GM23248 (cell line): ENCODE measurements at regions not wholly inside any gene's neighbourhood (a gene's known extent, or its start where the extent isn't known, plus 50 kb on each side); places are given as distances from the start of the nearest gene placed in this dataset.
A peak's percentile ranks its signal among the peaks of the same experiment; 100 is the strongest.

Experiments
- DNase-seq: peaks from one replicate; pipeline ENCODE4 v3.0.0-alpha.2; 2015
- H2AFZ ChIP-seq: fragments of 200-600 bp; sonication (generic); 2 replicates; pipeline ENCODE4 v1.6.1; 2016; ENCODE audit warnings: antibody characterized with exemption
- H3F3A ChIP-seq: fragments of 200-600 bp; sonication (generic); 2 replicates; pipeline ENCODE4 v1.6.1; 2016; ENCODE audit warnings: mild to moderate bottlenecking, antibody characterized with exemption, mixed run types; ENCODE audit not compliant: insufficient read depth
- H3K27ac ChIP-seq: fragments of 200-600 bp; sonication (generic); 2 replicates; pipeline ENCODE4 v1.5.1; 2016; ENCODE audit warnings: mild to moderate bottlenecking
- H3K27me3 ChIP-seq: fragments of 200-600 bp; sonication (generic); replicated peaks from 2 replicates; pipeline ENCODE4 v1.6.1; 2016; ENCODE audit warnings: mild to moderate bottlenecking; ENCODE audit not compliant: insufficient read depth
- H3K36me3 ChIP-seq: fragments of 200-600 bp; sonication (generic); 2 replicates; pipeline ENCODE4 v1.6.1; 2016; ENCODE audit warnings: low read depth, mild to moderate bottlenecking
- H3K4me1 ChIP-seq: fragments of 200-600 bp; sonication (generic); 2 replicates; pipeline ENCODE4 v1.6.1; 2016; ENCODE audit warnings: mild to moderate bottlenecking; ENCODE audit not compliant: insufficient read depth
- H3K4me2 ChIP-seq: fragments of 200-600 bp; sonication (generic); one replicate; pipeline ENCODE4 v1.6.1; 2016; ENCODE audit warnings: mild to moderate bottlenecking; ENCODE audit not compliant: unreplicated experiment
- H3K4me3 ChIP-seq: fragments of 200-600 bp; sonication (generic); 2 replicates; pipeline ENCODE4 v1.5.1; 2016; ENCODE audit warnings: mild to moderate bottlenecking
- H3K79me2 ChIP-seq: fragments of 200-600 bp; sonication (generic); 2 replicates; pipeline ENCODE4 v1.6.1; 2016; ENCODE audit warnings: mild to moderate bottlenecking; ENCODE audit not compliant: insufficient read depth
- H3K9ac ChIP-seq: fragments of 200-600 bp; sonication (generic); 2 replicates; pipeline ENCODE4 v1.6.1; 2016; ENCODE audit warnings: mild to moderate bottlenecking
- H3K9me2 ChIP-seq: fragments of 200-600 bp; sonication (generic); 2 replicates; pipeline ENCODE4 v1.6.1; 2016; ENCODE audit warnings: mixed run types, mild to moderate bottlenecking, moderate library complexity; ENCODE audit not compliant: insufficient read depth
- H3K9me3 ChIP-seq: fragments of 200-600 bp; sonication (generic); one replicate; pipeline ENCODE4 v1.6.1; 2017; ENCODE audit warnings: low read depth
- H4K20me1 ChIP-seq: fragments of 200-600 bp; sonication (generic); 2 replicates; pipeline ENCODE4 v1.6.0; 2016; ENCODE audit not compliant: insufficient read depth
- EZH2 ChIP-seq: fragments of 200-600 bp; sonication (generic); IDR thresholded peaks from 2 replicates; pipeline ENCODE4 v1.6.1; 2018; ENCODE audit warnings: antibody characterized with exemption, mild to moderate bottlenecking; ENCODE audit not compliant: insufficient read depth, poor library complexity, severe bottlenecking
- EZH2phosphoT487 ChIP-seq: fragments of 200-600 bp; sonication (generic); IDR thresholded peaks from 2 replicates; pipeline ENCODE4 v1.6.1; 2018; ENCODE audit warnings: antibody characterized with exemption, moderate library complexity, mild to moderate bottlenecking, low read depth; ENCODE audit not compliant: insufficient read depth
- WGBS, 2 experiments: methylation state at CpG; one replicate each; pipeline ENCODE4 v1.1.6; 2015 to 2017; ENCODE audit warnings: low lambda C conversion rate in 2 of 2, low coverage in 1 of 2; ENCODE audit errors: missing lambda C conversion rate in 2 of 2; 5-methylcytosine and 5-hydroxymethylcytosine counted together
- in situ Hi-C: fragments of 300-500 bp; cut with MboI; formaldehyde crosslinking; loops from 2 replicates; pipeline ENCODE4 v1.15.0; 2020

- DNase-seq: no peak
- Histone ChIP-seq H3K79me2 (no peaks in the 10 kb centered on the region), H3K4me2 (no peak overlapping the region), H3K4me3 (no peak overlapping the region), H3K4me1 (no peaks in the 10 kb centered on the region), H4K20me1 (no peaks in the 10 kb centered on the region), H3F3A (no peaks in the 10 kb centered on the region), H3K9ac (no peak overlapping the region), H3K36me3 (no peaks in the 10 kb centered on the region), H3K27ac (no peak overlapping the region), H3K9me3 (no peaks in the 10 kb centered on the region), H3K27me3 (no peaks in the 10 kb centered on the region), H2AFZ (peak overlapping the region; percentile 21; the same call in 1 of the 2 replicates), H3K9me2 (no peaks in the 10 kb centered on the region)
- in situ Hi-C loops: no loop called here
- no peak for TF ChIP-seq EZH2phosphoT487
- TF ChIP-seq EZH2: no peak
- WGBS, 2 experiments: 94 to 95% methylated on average over 4 of the region's 4 CpGs
Measured at GRCh38 chr6:19336579-19336978, 500.6 kb upstream of the ID4 start.

- no peak for TF ChIP-seq EZH2phosphoT487
- TF ChIP-seq EZH2: no peak
- DNase-seq: no peak
- Histone ChIP-seq H3K27me3 (no peaks in the 10 kb centered on the region), H3K9me3 (no peaks in the 10 kb centered on the region), H3K4me3 (no peak overlapping the region), H3K9ac (no peak overlapping the region), H3K9me2 (no peaks in the 10 kb centered on the region), H3F3A (no peaks in the 10 kb centered on the region), H3K4me1 (no peaks in the 10 kb centered on the region), H3K36me3 (no peaks in the 10 kb centered on the region), H4K20me1 (no peaks in the 10 kb centered on the region), H2AFZ (peak overlapping the region; percentile 21; the same call in 1 of the 2 replicates), H3K79me2 (no peaks in the 10 kb centered on the region), H3K4me2 (no peak overlapping the region), H3K27ac (no peak overlapping the region)
- WGBS, 2 experiments: 75 to 76% methylated on average over 5 to 6 of the region's 6 CpGs
- in situ Hi-C loops: no loop called here
Measured at GRCh38 chr6:19337101-19337500, 500.1 kb upstream of the ID4 start.

DNA sequence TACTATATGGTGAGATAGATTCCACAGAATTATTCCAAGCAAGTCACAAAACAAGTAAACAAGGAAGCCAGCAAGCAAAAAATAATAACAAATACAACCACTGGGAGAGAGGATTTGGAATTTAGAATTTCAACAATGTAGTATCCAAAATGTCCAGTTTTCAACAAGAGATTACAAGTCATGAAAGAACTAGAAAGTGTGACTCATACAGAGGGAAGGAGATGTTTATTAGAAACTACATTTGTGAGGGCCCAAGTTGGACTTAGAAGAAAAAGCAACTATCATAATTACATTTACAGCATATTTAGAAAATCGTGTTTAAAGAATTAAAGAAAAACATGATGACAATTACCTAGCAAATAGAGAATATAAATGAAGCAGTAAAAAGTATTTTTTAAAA is 494.6 kb upstream of the ID4 start:
- TF ChIP-seq EZH2phosphoT487: no peak
- no peak for TF ChIP-seq EZH2
- H3K4me3 ChIP-seq: no peak overlapping the region
- no peak overlapping the region for H3K27ac ChIP-seq
- no peaks in the 10 kb centered on the region for H3K79me2 ChIP-seq
- no peaks in the 10 kb centered on the region for H3K9me3 ChIP-seq
- in situ Hi-C loops: no loop called here
- no peaks in the 10 kb centered on the region for H3F3A ChIP-seq
- H3K27me3 ChIP-seq: no peaks in the 10 kb centered on the region
- H4K20me1 ChIP-seq: no peaks in the 10 kb centered on the region
- DNase-seq: peak; percentile 42
- H3K4me1 ChIP-seq: no peaks in the 10 kb centered on the region
- no peaks in the 10 kb centered on the region for H3K9me2 ChIP-seq
- no peak overlapping the region for H3K9ac ChIP-seq
- no peak overlapping the region for H3K4me2 ChIP-seq
- no peaks in the 10 kb centered on the region for H3K36me3 ChIP-seq
- 57 to 70% methylated on average over 1 of the region's 1 CpG for WGBS, 2 experiments
- H2AFZ ChIP-seq: no peak overlapping the region

DNA sequence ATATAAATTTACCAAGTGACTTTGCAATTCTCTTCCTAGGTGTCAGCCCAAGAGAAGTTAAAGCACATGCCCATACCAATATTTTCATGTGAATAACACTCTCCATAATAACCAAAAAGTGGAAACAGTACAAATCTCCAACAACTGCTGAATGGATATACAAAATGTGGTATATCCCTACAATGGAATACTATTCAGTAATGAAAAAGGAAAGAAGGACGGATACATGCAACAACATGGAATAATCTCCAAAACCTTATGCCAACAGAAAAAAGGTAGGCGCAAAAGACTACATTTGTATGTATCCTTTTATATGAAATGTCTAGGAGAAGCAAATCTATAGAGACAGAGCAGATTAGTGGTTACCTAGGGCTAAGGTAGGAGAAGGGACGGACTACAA is 487.7 kb upstream of the ID4 start:
- Histone ChIP-seq H3K27ac (no peak overlapping the region), H3K9ac (no peak overlapping the region), H3K4me3 (no peak overlapping the region), H3K4me2 (no peak overlapping the region), H2AFZ (no peak overlapping the region), H4K20me1 (no peaks in the 10 kb centered on the region), H3K36me3 (no peaks in the 10 kb centered on the region), H3K27me3 (no peaks in the 10 kb centered on the region), H3K9me3 (no peaks in the 10 kb centered on the region), H3F3A (no peaks in the 10 kb centered on the region), H3K79me2 (no peaks in the 10 kb centered on the region), H3K4me1 (no peaks in the 10 kb centered on the region), H3K9me2 (no peaks in the 10 kb centered on the region)
- DNase-seq: no peak
- 61 to 77% methylated on average over 3 of the region's 3 CpGs for WGBS, 2 experiments
- in situ Hi-C loops: no loop called here
- TF ChIP-seq EZH2: no peak
- TF ChIP-seq EZH2phosphoT487: no peak

- no peaks in the 10 kb centered on the region for H3K27me3 ChIP-seq
- no peak overlapping the region for H3K4me2 ChIP-seq
- 69 to 81% methylated on average over 1 of the region's 1 CpG for WGBS, 2 experiments
- TF ChIP-seq EZH2phosphoT487 (no peak), EZH2 (no peak)
- H4K20me1 ChIP-seq: no peaks in the 10 kb centered on the region
- H3K27ac ChIP-seq: no peak overlapping the region
- no peaks in the 10 kb centered on the region for H3K9me3 ChIP-seq
- H3K9ac ChIP-seq: no peak overlapping the region
- DNase-seq: no peak
- H3F3A ChIP-seq: no peaks in the 10 kb centered on the region
- H3K9me2 ChIP-seq: no peaks in the 10 kb centered on the region
- H3K36me3 ChIP-seq: no peaks in the 10 kb centered on the region
- no peak overlapping the region for H2AFZ ChIP-seq
- in situ Hi-C loops: no loop called here
- no peak overlapping the region for H3K4me3 ChIP-seq
- no peaks in the 10 kb centered on the region for H3K4me1 ChIP-seq
- no peaks in the 10 kb centered on the region for H3K79me2 ChIP-seq
Measured at GRCh38 chr6:19354181-19354580, 483.0 kb upstream of the ID4 start.
